C4-2B (cell line): ENCODE measurements at regions not wholly inside any gene's neighbourhood (a gene's known extent, or its start where the extent isn't known, plus 50 kb on each side); places are given as distances from the start of the nearest gene placed in this dataset.

Source experiments
- H3K27ac ChIP-seq: fragments of 450-650 bp; 2 replicates; pipeline ENCODE4 v1.5.1; 2017
- CTCF ChIP-seq: fragments of 450-650 bp; conservative IDR thresholded peaks from 2 replicates; pipeline ENCODE4 v1.5.1; 2017; ENCODE audit warnings: mild to moderate bottlenecking
- ZFX ChIP-seq: fragments of 450-650 bp; IDR thresholded peaks from 2 replicates; pipeline ENCODE4 v1.6.1; 2017

GRCh38 chr2:67036444-67036843 lies 360.7 kb upstream of the ETAA1 start:
- H3K27ac ChIP-seq: no peak overlapping the region
- no peak for TF ChIP-seq CTCF
- TF ChIP-seq ZFX: no peak

- no peak for TF ChIP-seq CTCF
- TF ChIP-seq ZFX: no peak
- no peak overlapping the region for H3K27ac ChIP-seq
These were observed 359.5 kb upstream of the ETAA1 start for GRCh38 chr2:67037655-67038054.

GRCh38 chr2:67038195-67038594 lies 358.9 kb upstream of the ETAA1 start:
- H3K27ac ChIP-seq: no peak overlapping the region
- TF ChIP-seq CTCF: no peak
- TF ChIP-seq ZFX: no peak

DNA sequence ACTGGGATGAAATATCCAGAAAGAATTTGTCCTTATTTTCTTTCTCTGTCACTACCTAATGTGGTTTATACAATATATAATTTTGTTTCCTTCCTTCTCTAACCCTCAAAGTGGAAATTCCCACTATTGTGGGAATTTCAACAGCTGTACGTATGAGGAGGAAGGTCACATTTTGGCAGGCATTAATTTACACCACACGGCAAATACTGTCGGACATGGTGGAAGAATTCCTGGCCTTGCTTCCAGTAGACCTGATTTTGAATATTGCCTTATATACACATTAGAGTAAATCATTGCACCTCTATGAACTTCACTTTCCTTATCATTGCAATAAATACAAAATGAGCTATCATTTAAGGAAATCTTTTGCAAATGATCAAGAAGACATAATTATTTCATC lies 358.1 kb upstream of the ETAA1 start:
- TF ChIP-seq CTCF (no peak), ZFX (no peak)
- no peak overlapping the region for H3K27ac ChIP-seq

GRCh38 chr2:67039517-67040103 lies 357.5 kb upstream of the ETAA1 start:
- TF ChIP-seq CTCF (no peak), ZFX (no peak)
- no peak overlapping the region for H3K27ac ChIP-seq

GRCh38 chr2:67041051-67041450 lies 356.1 kb upstream of the ETAA1 start:
- no peak for TF ChIP-seq CTCF
- no peak for TF ChIP-seq ZFX

DNA sequence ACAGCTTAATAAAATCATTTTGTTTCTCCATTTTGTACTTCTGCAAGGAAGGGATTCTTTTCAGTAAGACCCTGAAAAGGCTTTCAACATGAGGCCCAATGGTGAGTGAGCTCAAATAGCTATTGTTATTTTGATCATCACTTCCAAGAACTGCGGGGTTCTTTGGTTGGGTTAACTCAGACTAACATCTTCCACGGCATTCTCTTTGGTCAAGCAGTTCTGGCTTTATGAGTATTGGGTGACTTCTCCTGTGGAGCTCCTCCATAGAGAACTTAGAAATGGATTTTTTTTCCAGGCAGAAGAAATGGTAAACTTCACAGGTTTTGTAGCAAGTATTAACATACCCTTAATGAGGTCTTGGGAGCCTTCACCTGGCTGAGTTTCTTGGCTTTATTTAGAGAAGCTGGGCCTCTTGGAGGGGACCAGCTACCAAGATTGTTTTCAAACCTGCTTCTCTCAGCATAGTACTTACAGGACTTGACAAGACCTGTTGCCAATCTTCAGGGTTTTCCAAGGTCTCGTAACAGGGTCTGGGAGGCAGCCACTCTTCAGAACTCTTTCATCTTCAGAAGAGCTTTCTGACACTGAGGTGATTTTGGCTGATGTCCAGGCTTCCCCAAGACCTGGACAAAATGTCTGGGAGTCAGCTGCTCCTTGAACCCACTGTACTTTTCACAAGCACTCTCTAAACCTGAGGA lies 353.2 kb upstream of the ETAA1 start:
- no peak for TF ChIP-seq CTCF
- no peak for TF ChIP-seq ZFX

More at GRCh38 chr2:67041051-67041450, 356.1 kb upstream of the ETAA1 start:
- no peak overlapping the region for H3K27ac ChIP-seq

More for the DNA sequence above, 353.2 kb upstream of the ETAA1 start:
- H3K27ac ChIP-seq: no peak overlapping the region
